NCI-H1417 treated with DMSO at 0.1 percent for 48 hours (cell line): ENCODE measurements at regions not wholly inside any gene's neighbourhood (a gene's known extent, or its start where the extent isn't known, plus 50 kb on each side); places are given as distances from the start of the nearest gene placed in this dataset.

ENCODE experiments used
- DNase-seq: peaks from one replicate; lab custom pipeline; 2025; lab: John Stamatoyannopoulos, UW

DNA sequence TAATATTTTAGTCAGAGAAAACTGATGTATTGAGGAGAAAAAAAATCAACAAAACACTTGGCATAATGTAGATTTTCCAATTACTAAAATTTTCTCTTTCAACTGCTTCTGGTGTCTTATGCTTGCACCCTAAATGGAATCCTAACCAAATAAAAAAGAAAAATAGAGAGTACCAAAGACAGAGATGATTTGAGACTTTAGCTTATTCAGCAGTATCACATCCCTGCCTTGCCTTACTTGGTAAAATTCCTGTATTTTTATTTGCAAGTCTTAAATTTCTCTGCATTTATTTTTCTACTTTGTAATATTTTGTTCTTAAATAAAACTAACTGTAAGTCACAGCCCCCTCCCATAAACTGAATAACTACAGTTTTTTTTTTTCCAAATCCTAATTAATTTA lies 950.5 kb upstream of the INTU start:
- no peak for DNase-seq

- no peak for DNase-seq
These were observed 946.3 kb upstream of the INTU start for GRCh38 chr4:126686491-126686890.

DNA sequence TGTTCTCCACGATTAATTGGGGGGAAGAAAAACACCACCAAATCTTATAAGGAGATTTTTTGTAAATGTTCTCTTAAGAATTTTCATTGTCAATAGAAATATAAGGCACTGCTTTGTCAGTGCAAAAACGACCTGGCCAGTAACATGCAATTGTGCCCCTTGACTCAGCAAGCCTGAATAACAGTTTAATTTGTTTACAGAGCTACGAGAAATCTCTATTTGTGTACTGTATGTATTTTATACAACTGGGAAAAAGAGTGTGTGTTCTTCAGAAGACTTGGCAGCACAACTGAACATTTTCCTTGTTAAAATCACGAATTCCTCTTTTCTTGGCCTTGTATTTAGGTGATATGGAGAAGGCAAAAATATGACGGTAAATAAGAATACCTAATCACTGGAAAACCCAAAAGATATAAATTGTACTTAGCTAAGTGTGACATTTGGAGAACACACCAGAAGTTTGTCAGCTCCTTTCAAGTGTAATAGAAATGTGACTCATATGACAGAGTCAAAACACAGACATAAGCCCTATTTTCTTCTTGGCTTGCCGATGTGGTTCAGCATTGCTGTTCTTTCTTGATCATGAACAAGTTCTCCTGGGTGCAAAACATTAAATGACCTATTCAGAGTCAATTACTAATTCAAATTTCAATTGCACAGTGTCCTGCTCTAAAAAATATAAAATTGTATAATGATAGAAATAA lies 945.0 kb upstream of the INTU start:
- DNase-seq, result no peak

DNA sequence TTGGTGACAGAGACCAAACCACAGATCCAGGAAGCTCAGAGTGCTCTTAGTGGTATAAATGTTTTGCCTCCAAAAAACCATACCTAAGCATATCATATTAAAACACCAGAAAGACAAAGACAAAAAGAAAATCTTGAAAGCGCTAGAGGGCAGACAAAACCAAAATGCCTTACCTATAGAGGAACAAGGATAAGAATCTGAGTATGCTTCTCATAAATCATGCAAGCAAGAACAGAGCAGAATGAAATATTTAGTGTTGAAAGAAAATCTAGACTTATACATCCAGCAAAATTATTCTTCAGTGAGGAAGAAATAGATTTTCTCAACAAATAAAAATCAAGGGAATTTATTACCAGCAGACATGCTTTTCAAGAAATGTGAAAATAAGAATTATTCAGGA lies 941.0 kb upstream of the INTU start:
- DNase-seq, result no peak

DNA sequence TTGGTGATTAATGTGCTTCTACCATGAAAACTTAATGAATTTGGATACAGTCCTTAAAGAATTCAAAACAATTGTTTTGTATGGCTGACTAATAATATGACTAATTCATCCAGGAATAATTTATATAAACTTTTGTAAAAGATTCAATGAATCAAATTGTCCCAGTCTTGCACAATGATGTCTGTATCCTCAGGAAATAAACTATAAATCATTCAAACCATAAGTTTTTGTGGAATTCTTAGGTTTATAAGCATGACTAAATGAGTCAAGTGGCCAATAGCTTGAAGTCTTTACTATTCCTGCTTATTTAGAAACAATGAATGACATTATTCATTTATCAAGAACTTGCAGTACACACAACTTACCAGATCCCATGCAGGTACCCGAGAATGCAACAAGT lies 935.0 kb upstream of the INTU start:
- DNase-seq, result no peak

DNA sequence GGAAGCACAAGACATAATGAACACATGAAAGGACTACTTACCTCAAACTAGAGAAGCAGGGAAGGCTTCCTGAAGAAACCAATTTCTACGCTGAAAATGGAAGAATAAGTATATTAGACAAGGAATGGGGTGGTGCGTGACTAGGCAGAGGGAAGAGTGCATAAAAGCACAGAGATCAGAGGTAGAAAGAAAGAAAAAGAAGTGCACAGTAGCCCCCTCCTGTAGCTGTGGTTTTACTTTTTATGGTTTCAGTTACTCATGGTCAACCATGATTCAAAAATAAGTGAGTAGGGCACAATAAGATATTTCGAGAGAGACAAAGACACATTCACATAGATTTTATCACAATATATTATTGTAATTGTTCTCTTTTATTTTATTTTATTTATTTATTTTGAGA lies 934.5 kb upstream of the INTU start:
- DNase-seq, result no peak

DNA sequence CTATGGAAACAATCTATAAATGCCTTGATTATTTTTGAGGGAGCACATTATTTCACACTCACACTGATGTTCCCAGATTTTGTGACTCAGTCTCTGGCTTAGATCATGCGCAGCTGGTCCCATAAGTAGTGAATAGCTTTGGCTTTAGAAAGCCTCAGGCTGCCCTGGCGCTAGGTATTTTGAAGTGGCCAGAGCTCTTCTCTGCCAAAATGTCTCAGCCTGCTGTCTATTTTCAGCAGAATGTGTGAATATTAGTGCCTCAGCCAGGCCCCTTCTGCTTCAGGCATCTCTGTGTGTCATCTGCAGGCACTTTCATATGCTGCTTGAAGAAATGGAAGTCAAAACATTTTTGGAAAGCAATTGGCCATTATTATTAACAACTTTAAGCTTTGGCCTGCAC lies 931.0 kb upstream of the INTU start:
- DNase-seq, result no peak

- no peak for DNase-seq
These were observed 930.0 kb upstream of the INTU start for GRCh38 chr4:126702747-126703146.

DNA sequence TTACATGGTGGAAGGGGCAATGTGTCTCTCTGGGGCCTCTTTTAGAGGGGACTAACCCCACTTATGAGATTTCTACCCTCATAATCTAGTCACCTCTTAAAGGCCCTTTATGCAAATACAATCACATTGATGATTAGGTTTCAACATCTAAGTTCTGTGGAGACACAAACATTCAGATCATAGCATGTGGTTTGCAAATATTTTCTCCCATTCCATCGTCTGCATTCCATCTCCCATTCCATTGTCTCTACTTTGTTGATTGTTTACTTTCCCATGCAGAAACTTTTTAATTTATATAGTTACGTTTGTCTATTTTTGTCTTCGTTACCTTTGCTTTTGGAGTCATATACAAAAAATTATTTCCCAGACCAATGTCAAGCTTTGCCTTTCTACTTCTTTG lies 927.5 kb upstream of the INTU start:
- no peak for DNase-seq

GRCh38 chr4:126708716-126709115 lies 924.0 kb upstream of the INTU start:
- DNase-seq, result no peak

DNA sequence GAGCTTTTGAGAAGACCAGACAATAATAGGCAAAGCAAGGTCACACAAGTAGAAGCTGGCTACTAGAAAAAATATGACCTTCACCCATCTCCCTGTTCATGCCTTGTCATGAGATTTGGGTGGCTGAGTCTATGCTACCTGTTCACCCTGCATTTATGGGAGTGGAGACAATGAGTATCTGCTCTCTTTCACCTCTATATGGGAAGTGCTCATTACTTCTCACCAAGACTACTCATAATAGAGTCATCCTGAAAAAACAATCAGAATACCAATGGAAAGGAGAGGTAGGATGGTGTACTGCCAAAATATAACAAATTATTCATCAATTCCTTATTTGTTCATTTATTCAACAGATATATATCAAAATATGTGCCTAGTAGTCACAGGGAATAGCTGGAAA lies 921.8 kb upstream of the INTU start:
- DNase-seq, result no peak

DNA sequence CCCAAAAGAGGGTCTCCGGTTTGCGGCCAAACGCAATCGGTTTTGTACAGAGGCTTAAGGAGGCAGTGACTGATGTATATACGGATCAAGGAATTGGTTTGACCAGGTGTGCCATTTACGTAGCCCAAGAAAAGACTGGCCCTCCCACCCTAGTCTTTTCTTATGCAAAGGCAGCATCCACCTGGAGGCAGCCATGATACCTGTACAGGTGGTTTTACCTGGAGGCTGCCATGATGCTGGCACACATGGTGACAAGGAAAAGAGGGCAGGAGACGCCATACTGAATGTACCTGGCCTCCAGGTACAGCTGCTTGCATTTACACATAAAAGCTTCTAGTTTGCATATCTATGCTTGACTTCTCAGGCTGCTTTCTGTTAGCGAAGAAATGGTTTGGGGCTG lies 917.7 kb upstream of the INTU start:
- DNase-seq, result no peak

DNA sequence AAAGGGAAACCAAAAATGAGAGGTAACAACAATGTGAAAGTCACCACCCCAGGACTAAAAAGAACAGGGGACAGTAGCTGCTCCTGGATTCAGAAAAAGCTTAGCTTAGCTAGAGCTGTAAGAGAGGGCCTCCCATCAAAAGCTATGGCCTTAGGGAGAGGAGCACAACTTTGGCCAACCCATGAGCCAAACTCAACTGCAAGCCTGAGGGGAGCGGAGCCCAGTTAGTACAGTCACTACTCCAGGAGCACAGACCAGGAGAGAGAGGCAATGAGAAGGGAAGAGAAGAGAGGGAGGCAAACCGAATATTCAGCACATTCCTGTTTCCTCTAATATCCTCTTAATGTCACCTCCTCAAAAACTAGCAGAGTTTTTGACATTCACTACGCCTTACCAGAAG lies 917.1 kb upstream of the INTU start:
- no peak for DNase-seq

GRCh38 chr4:126718136-126718535 lies 914.6 kb upstream of the INTU start:
- DNase-seq, result no peak

GRCh38 chr4:126719852-126720251 lies 912.9 kb upstream of the INTU start:
- no peak for DNase-seq

DNA sequence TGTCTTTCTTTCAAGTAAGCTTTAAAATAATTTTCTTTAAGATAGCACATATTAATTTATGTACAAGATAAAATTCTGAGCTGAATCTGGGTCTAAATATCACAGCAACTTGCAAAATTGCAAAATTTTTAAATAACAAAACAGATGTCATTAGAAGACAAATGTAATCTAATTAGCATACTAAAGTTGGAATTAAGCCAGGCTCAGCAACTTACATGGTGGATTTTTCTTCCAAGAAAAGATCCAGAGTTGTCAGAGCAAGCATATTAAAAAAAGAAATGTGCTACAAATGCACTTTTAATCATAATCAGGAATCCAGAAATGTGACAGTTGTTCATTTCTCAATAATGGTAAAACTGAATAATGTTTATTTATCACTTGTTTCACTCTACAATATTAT lies 906.9 kb upstream of the INTU start:
- DNase-seq, result no peak

GRCh38 chr4:126727461-126727860 lies 905.3 kb upstream of the INTU start:
- no peak for DNase-seq

- DNase-seq, result no peak
These were observed 901.7 kb upstream of the INTU start for GRCh38 chr4:126731062-126731461.

DNA sequence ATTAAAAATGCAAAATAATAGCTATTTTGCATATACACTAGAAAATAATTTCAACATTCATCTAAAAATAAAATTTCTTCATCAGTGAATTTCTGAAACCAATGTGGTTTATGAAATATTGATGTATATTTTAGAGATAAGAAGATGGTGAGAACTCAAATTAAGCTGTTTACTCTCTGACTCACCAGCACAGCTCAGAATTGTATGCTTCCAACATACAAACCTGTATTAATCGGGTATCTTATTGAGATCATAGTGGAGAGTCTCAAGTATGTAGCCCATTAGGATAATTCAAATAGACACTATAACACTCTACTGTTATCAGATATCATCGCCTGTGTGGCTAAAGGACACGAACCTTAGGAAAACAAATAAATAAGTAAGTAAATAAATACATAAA lies 899.5 kb upstream of the INTU start:
- DNase-seq, result peak; percentile 20

GRCh38 chr4:126734465-126734864 lies 898.3 kb upstream of the INTU start:
- DNase-seq, result no peak

GRCh38 chr4:126735294-126736132 lies 897.2 kb upstream of the INTU start:
- no peak for DNase-seq

- no peak for DNase-seq
These were observed 896.6 kb upstream of the INTU start for GRCh38 chr4:126736133-126736518.

DNA sequence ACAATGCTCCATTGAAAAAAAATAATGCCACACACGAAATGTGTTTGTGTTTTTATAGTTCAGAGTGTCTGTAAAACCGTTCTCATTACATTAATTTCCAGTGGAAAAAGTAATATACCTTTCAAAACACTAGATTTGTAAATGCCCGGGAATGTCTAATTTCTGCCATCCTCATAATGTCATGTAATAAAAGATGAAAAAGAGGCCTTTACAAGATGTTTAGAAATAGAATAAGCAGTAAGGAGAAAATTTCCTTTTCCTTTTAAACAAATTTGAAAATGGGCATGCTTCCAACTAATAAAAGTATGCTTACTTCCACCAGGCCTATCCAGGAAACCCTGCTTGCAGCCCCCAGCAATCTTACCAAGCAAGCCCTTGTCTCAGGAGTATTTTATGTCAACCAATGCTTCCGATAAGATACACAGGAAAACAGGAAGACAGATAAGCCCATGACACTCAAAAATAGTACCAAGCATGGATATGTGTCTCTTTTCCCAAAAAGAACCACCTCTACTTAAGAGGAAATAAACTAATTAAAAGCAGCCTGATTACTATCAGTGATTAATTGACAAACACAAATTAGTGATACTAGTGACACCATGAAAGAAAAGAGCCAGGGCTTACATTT lies 894.7 kb upstream of the INTU start:
- DNase-seq, result no peak
